ENCODE measurements at regions not wholly inside any gene's neighbourhood (a gene's known extent, or its start where the extent isn't known, plus 50 kb on each side); places are given as distances from the start of the nearest gene placed in this dataset.

DNA sequence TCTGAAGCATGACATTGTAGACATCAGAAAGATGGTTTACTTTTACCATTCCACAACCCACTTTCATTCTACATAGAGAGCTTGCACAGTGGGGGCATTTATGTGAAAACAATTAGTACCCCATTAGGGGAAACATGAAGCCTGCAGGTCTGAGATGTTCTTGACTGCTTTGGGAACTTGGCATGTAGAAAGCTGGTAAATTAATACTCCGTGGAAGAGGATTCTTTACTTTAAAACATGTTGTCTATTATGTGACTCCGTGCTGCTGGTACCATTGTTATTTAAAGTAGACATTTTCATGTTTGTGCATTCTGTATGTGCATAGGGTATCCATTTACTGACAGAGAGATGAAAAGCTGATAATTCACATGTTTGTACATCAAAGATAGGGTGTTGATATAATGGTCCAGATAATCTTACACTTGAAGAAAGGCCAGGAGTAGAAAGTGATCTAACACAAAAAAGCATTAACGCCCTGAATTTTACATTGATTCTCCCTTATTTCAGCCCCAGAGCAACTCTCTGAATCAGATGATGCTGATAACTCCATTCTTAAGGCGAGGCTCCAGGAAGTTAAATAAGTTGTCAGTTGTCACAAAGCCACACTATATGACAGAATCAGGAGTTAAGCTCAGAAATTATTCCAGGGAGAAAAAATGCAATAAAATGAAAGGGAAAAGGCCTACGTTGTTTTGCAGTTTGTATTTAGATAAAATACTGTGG, 50.1 kb upstream of the CD180 start:
- TF ChIP-seq, protein P1, sequence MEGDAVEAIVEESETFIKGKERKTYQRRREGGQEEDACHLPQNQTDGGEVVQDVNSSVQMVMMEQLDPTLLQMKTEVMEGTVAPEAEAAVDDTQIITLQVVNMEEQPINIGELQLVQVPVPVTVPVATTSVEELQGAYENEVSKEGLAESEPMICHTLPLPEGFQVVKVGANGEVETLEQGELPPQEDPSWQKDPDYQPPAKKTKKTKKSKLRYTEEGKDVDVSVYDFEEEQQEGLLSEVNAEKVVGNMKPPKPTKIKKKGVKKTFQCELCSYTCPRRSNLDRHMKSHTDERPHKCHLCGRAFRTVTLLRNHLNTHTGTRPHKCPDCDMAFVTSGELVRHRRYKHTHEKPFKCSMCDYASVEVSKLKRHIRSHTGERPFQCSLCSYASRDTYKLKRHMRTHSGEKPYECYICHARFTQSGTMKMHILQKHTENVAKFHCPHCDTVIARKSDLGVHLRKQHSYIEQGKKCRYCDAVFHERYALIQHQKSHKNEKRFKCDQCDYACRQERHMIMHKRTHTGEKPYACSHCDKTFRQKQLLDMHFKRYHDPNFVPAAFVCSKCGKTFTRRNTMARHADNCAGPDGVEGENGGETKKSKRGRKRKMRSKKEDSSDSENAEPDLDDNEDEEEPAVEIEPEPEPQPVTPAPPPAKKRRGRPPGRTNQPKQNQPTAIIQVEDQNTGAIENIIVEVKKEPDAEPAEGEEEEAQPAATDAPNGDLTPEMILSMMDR (IDR thresholded peaks at IDR 0.05) = no peak
- TF ChIP-seq POLR2A (IDR thresholded peaks at IDR 0.05) (no peak), EP300 (IDR thresholded peaks at IDR 0.05) (no peak)
